ENCODE measurements at regions not wholly inside any gene's neighbourhood (a gene's known extent, or its start where the extent isn't known, plus 50 kb on each side); places are given as distances from the start of the nearest gene placed in this dataset.

DNA sequence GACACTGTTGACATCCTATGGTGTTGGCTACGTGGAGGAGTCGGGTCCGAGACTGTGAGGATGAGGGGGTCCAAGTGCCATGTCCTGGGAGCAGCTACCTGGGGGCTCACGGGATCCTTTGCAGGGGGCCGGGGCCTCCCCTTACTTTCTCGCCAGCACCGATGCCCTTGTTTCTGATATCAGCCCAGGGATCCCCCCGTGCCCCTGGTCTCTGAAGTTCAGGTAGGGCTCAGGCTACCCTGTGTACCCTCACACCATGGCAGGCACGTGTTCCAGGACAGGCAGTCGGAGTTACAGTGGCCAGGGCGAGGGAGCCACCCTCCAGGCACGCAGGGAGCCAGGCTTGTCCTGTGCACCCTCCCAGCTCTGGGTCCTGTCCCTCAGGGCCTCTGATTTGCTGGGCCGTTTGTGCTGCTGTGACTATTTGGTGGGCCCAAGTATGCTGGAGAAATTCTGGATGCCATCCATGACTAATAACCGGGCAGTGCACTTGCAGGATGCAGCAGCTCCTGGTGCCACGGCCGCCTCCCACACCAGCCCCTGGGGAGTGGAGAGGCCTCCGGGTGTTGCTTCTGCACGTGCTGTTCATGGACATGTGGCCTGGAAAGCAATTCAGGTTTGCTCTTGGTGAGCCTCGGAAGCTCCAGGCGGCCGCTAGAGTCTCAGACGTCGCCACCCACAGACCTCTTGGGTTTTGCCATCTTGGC, 93.1 kb upstream of the SFSWAP start:
- Histone ChIP-seq H3K9me3 (no peaks in the 10 kb centered on the region), H3K36me3 (no peaks in the 10 kb centered on the region), H3K27ac (no peak overlapping the region), H3K4me1 (no peaks in the 10 kb centered on the region), H3K27me3 (peaks cover 0 to 80% (median 58%) of the 10 kb centered on the region in 7 donors), H3K4me3 (no peak overlapping the region)
- DNase-seq: no peak
- ATAC-seq: no peak
- intact Hi-C loops (cut with DNase I): loop anchor here in 2 of 10 donors (5.0 to 10.0 kb wide), 3 partner anchors 207 to 1450 kb away; partner anchors contain the start of gene MMP17 (in 1 of the 2)
- TF ChIP-seq, protein P1, sequence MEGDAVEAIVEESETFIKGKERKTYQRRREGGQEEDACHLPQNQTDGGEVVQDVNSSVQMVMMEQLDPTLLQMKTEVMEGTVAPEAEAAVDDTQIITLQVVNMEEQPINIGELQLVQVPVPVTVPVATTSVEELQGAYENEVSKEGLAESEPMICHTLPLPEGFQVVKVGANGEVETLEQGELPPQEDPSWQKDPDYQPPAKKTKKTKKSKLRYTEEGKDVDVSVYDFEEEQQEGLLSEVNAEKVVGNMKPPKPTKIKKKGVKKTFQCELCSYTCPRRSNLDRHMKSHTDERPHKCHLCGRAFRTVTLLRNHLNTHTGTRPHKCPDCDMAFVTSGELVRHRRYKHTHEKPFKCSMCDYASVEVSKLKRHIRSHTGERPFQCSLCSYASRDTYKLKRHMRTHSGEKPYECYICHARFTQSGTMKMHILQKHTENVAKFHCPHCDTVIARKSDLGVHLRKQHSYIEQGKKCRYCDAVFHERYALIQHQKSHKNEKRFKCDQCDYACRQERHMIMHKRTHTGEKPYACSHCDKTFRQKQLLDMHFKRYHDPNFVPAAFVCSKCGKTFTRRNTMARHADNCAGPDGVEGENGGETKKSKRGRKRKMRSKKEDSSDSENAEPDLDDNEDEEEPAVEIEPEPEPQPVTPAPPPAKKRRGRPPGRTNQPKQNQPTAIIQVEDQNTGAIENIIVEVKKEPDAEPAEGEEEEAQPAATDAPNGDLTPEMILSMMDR (IDR thresholded peaks at IDR 0.05): no peak
- 69 to 73% methylated on average over 23 of the region's 23 CpGs for WGBS, 2 donors

DNA sequence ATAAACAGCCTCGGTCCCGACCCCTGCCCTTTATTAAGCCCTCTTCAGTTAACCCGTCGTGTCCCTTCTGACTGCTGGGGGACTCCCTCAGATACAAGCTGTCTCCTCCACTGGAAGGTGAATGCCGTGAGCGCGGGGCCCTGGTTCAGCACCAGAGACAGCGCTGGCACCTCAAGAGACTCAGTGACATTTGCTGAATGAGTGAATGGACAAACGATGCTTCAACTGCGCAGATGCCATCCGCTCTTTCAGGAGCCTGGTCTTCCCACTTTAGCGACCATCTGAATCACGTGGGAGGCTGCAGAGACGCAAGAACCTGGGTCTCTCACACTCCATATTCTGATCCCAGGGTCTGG, 92.6 kb upstream of the SFSWAP start:
- no peak for DNase-seq
- no peaks in the 10 kb centered on the region for H3K36me3 ChIP-seq
- 17% methylated on average over 14 of the region's 14 CpGs for WGBS, 2 donors

DNA sequence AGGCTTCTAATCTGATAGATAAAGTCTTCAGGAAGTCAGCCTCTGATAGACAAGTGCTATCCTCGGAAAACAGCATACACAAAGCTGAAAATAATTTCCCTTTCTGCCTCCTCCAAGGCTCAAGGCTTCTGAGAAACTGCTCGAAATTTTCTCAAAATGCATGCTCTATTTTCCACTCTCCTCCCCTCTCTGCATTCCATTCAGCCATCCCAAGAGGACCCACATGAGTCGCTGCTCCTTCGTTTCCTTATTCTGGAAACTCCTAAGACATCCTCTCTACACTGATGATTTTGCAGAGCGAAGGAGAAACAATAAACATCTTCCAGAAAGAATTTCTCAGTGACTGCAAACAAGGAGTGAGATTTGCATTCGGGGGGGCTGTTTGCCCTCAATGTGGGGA, 92.2 kb upstream of the SFSWAP start:
- no peak for ATAC-seq

More for the DNA sequence above, 92.6 kb upstream of the SFSWAP start:
- Histone ChIP-seq H3K4me3 (no peak overlapping the region), H3K9me3 (no peaks in the 10 kb centered on the region), H3K4me1 (no peaks in the 10 kb centered on the region), H3K27me3 (peaks cover 0 to 76% (median 58%) of the 10 kb centered on the region in 7 donors), H3K27ac (no peak overlapping the region)
- intact Hi-C loops (cut with DNase I): loop anchor here in 2 of 10 donors (5.0 to 10.0 kb wide), 3 partner anchors 207 to 1451 kb away; partner anchors contain the start of gene MMP17 (in 1 of the 2)
- TF ChIP-seq, protein P1 (IDR thresholded peaks at IDR 0.05): no peak
- no peak for ATAC-seq

GRCh38 chr12:131619106-131619642, 91.7 kb upstream of the SFSWAP start:
- WGBS, 2 donors: 53 to 56% methylated on average over 12 of the region's 12 CpGs

More for the DNA sequence above, 92.2 kb upstream of the SFSWAP start:
- Histone ChIP-seq H3K36me3 (no peaks in the 10 kb centered on the region), H3K4me1 (no peaks in the 10 kb centered on the region), H3K4me3 (no peak overlapping the region), H3K27ac (no peak overlapping the region), H3K9me3 (no peaks in the 10 kb centered on the region), H3K27me3 (peaks cover 0 to 79% (median 58%) of the 10 kb centered on the region in 7 donors)
- WGBS, 2 donors: 40 to 46% methylated on average over 6 of the region's 6 CpGs
- DNase-seq: no peak
- intact Hi-C loops (cut with DNase I): loop anchor here in 2 of 10 donors (5.0 to 10.0 kb wide), 3 partner anchors 206 to 1451 kb away; partner anchors contain the start of gene MMP17 (in 1 of the 2)
- TF ChIP-seq, protein P1 (IDR thresholded peaks at IDR 0.05): no peak

More at GRCh38 chr12:131619106-131619642, 91.7 kb upstream of the SFSWAP start:
- intact Hi-C loops (cut with DNase I): loop anchor here in 2 of 10 donors (5.0 to 10.0 kb wide), 3 partner anchors 206 to 1452 kb away; partner anchors contain the start of gene MMP17 (in 1 of the 2)
- Histone ChIP-seq H3K4me1 (peaks cover 0 to under 1% (median 0%) of the 10 kb centered on the region in 9 donors), H3K36me3 (no peaks in the 10 kb centered on the region), H3K27ac (no peak overlapping the region), H3K9me3 (no peaks in the 10 kb centered on the region), H3K4me3 (no peak overlapping the region), H3K27me3 (peaks cover 0 to 81% (median 59%) of the 10 kb centered on the region in 7 donors)
- DNase-seq (no peak), ATAC-seq (no peak)
- TF ChIP-seq, protein P1 (IDR thresholded peaks at IDR 0.05): no peak
